HCT116 (cell line): ENCODE measurements at regions not wholly inside any gene's neighbourhood (a gene's known extent, or its start where the extent isn't known, plus 50 kb on each side); places are given as distances from the start of the nearest gene placed in this dataset.

Experiments used
- CEBPB ChIP-seq: IDR thresholded peaks from 2 replicates; pipeline ENCODE4 v1.6.1; 2012; ENCODE audit warnings: low read depth
- EZH2 ChIP-seq: fragments of 200-600 bp; sonication (generic); IDR thresholded peaks from 2 replicates; pipeline ENCODE4 v1.6.1; 2017; ENCODE audit warnings: antibody characterized with exemption, mixed run types
- POLR2A ChIP-seq: IDR thresholded peaks from 2 replicates; pipeline ENCODE4 v1.7.0; 2011; ENCODE audit warnings: borderline replicate concordance; ENCODE audit not compliant: insufficient read depth, insufficient read length; ENCODE audit errors: extremely low read depth
- RAD21 ChIP-seq: IDR thresholded peaks from 2 replicates; pipeline ENCODE4 v1.6.1; 2012; ENCODE audit warnings: low read depth, mild to moderate bottlenecking
- SRF ChIP-seq: IDR thresholded peaks from 2 replicates; pipeline ENCODE4 v1.6.1; 2012; ENCODE audit warnings: low read depth
- TCF7L2 ChIP-seq: IDR thresholded peaks from 2 replicates; pipeline ENCODE4 v1.7.0; 2011; ENCODE audit warnings: borderline replicate concordance, inconsistent platforms; ENCODE audit not compliant: insufficient read depth, insufficient read length; ENCODE audit errors: extremely low read depth
- TF ChIP-seq, protein P1 (sequence below), 3 experiments: fragments of 200-600 bp in 1 of 3; sonication (generic) in 1 of 3; IDR thresholded peaks in 2 of 3; conservative IDR thresholded peaks in 1 of 3; 2 replicates each; pipeline ENCODE4 v1.5.1; 2012 to 2017; ENCODE audit warnings: low read depth in 2 of 3, low read length in 2 of 3, antibody characterized with exemption in 1 of 3, borderline replicate concordance in 1 of 3, control low read depth in 1 of 3, mild to moderate bottlenecking in 1 of 3, mixed read lengths in 1 of 3, mixed run types in 1 of 3, moderate library complexity in 1 of 3; ENCODE audit not compliant: insufficient read depth in 1 of 3
- TF ChIP-seq, protein P2 (sequence below): IDR thresholded peaks from 2 replicates; pipeline ENCODE4 v1.6.1; 2012

DNA sequence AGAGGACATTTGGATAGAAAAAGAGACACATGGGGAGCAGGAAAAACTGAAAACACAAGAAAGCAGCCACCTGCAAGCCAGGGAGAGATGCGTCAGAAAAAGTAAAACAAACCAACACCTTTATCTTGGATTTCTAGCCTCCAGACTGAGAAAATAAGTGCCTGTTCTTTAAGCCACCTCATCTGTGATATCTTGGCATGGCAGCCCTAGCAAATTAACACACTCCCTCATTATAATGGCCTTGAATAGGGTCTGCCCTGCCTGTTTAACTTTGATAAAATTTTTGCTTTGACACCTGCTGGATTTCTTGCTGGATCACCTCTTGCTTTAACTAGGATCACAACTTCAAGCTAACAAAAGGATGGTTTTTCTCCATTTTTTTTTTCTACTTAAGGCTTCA, 1892.0 kb upstream of the IGFBP7 start:
- no peak for TF ChIP-seq TCF7L2
- no peak for TF ChIP-seq EZH2
- TF ChIP-seq, protein P1, sequence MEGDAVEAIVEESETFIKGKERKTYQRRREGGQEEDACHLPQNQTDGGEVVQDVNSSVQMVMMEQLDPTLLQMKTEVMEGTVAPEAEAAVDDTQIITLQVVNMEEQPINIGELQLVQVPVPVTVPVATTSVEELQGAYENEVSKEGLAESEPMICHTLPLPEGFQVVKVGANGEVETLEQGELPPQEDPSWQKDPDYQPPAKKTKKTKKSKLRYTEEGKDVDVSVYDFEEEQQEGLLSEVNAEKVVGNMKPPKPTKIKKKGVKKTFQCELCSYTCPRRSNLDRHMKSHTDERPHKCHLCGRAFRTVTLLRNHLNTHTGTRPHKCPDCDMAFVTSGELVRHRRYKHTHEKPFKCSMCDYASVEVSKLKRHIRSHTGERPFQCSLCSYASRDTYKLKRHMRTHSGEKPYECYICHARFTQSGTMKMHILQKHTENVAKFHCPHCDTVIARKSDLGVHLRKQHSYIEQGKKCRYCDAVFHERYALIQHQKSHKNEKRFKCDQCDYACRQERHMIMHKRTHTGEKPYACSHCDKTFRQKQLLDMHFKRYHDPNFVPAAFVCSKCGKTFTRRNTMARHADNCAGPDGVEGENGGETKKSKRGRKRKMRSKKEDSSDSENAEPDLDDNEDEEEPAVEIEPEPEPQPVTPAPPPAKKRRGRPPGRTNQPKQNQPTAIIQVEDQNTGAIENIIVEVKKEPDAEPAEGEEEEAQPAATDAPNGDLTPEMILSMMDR (IDR thresholded peaks at IDR 0.05 in 2 of 3, conservative IDR thresholded peaks at IDR 0.05 in 1 of 3; ENCODE audit: borderline replicate concordance in 1 of 3, insufficient read depth in 1 of 3, low read depth in 2 of 3, low read length in 2 of 3) = no peak
- TF ChIP-seq RAD21 = no peak
- TF ChIP-seq CEBPB = no peak
- TF ChIP-seq, protein P2, sequence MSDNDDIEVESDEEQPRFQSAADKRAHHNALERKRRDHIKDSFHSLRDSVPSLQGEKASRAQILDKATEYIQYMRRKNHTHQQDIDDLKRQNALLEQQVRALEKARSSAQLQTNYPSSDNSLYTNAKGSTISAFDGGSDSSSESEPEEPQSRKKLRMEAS = no peak
- TF ChIP-seq SRF = no peak
- no peak for TF ChIP-seq POLR2A
